ENCODE measurements at regions not wholly inside any gene's neighbourhood (a gene's known extent, or its start where the extent isn't known, plus 50 kb on each side); places are given as distances from the start of the nearest gene placed in this dataset.

DNA sequence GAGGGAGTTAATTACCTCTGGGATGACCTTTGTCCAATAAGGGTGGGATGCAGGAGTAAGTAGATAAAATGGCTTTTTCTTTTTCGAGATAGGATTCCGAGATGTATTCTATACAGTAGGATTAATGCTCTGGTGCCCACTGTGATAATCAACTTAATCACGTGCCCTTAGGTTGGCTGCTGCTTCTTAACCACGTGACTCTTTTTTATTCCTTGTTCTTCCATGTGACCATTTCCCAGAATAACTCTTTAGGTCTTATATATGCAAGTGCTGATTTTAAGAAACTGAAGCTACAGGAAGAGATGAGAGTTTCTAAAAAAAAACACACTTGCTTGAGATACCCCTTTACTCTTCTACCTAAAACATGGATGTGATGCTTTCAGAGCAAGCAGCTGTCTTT lies 1628.9 kb downstream of the PCDH7 start:
- Mint-ChIP-seq H3K9me3 (ENCODE audit: unreplicated experiment) (peaks cover 10% of the 10 kb centered on the region), H3K4me1 (ENCODE audit: unreplicated experiment) (no peaks in the 10 kb centered on the region), H3K4me3 (ENCODE audit: unreplicated experiment) (no peak overlapping the region), H3K36me3 (ENCODE audit: unreplicated experiment) (peaks cover 2% of the 10 kb centered on the region), H3K27ac (ENCODE audit: unreplicated experiment) (no peak overlapping the region), H3K27me3 (ENCODE audit: unreplicated experiment) (no peaks in the 10 kb centered on the region)
- no peak for DNase-seq (ENCODE audit: extremely low spot score, unreplicated experiment)
- TF ChIP-seq, protein P1, sequence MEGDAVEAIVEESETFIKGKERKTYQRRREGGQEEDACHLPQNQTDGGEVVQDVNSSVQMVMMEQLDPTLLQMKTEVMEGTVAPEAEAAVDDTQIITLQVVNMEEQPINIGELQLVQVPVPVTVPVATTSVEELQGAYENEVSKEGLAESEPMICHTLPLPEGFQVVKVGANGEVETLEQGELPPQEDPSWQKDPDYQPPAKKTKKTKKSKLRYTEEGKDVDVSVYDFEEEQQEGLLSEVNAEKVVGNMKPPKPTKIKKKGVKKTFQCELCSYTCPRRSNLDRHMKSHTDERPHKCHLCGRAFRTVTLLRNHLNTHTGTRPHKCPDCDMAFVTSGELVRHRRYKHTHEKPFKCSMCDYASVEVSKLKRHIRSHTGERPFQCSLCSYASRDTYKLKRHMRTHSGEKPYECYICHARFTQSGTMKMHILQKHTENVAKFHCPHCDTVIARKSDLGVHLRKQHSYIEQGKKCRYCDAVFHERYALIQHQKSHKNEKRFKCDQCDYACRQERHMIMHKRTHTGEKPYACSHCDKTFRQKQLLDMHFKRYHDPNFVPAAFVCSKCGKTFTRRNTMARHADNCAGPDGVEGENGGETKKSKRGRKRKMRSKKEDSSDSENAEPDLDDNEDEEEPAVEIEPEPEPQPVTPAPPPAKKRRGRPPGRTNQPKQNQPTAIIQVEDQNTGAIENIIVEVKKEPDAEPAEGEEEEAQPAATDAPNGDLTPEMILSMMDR (IDR thresholded peaks at IDR 0.05), result no peak

DNA sequence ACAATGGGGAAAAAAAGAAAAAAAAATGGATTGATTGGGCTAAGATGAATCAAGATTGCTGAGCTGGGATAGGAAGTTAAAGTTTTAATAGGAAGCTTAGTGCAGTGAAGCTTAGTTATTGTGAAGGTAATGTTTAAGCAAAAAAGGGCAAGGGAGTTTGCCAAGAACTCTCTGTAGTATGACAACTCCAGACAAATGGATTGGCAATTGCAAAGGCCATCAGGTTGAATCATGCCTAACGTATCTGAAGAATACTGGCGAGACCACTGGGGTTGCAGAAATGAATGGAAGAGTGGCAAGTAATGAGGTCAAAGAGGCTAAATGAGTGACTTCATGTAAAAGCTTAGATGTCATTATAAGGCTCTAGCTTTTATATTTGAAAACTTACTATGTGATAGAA lies 1654.0 kb downstream of the PCDH7 start:
- Mint-ChIP-seq H3K27me3 (ENCODE audit: unreplicated experiment) (no peaks in the 10 kb centered on the region), H3K4me1 (ENCODE audit: unreplicated experiment) (no peaks in the 10 kb centered on the region), H3K4me3 (ENCODE audit: unreplicated experiment) (no peak overlapping the region), H3K9me3 (ENCODE audit: unreplicated experiment) (peaks cover 10% of the 10 kb centered on the region), H3K36me3 (ENCODE audit: unreplicated experiment) (no peaks in the 10 kb centered on the region), H3K27ac (ENCODE audit: unreplicated experiment) (no peak overlapping the region)
- TF ChIP-seq, protein P1 (IDR thresholded peaks at IDR 0.05), result no peak
- no peak for DNase-seq (ENCODE audit: extremely low spot score, unreplicated experiment)

DNA sequence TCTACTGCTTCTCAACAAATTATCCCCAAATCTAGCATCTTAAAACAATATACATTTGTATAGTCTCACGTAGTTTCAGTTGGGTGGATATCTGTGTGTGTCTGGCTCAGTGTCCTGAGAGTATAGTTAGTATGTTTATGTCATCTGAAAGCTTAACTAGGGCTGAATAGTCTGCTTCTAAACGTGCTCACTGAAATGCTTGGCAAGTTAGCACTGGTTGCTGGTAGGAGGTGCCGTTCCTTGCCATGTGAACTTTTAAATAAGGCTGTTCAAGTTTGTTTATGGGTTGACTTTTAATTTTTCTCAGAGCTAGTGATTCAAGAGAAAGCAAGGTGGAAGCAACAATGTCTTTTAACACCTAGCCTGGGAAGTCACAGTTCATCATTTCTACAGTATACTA lies 1673.6 kb downstream of the PCDH7 start:
- no peak overlapping the region for H3K4me3 Mint-ChIP-seq (ENCODE audit: unreplicated experiment)
- no peaks in the 10 kb centered on the region for H3K27me3 Mint-ChIP-seq (ENCODE audit: unreplicated experiment)
- H3K9me3 Mint-ChIP-seq (ENCODE audit: unreplicated experiment), result no peaks in the 10 kb centered on the region
- no peak overlapping the region for H3K27ac Mint-ChIP-seq (ENCODE audit: unreplicated experiment)
- no peaks in the 10 kb centered on the region for H3K36me3 Mint-ChIP-seq (ENCODE audit: unreplicated experiment)
- DNase-seq (ENCODE audit: extremely low spot score, unreplicated experiment), result no peak
- TF ChIP-seq, protein P1 (IDR thresholded peaks at IDR 0.05), result no peak
- H3K4me1 Mint-ChIP-seq (ENCODE audit: unreplicated experiment), result no peaks in the 10 kb centered on the region

DNA sequence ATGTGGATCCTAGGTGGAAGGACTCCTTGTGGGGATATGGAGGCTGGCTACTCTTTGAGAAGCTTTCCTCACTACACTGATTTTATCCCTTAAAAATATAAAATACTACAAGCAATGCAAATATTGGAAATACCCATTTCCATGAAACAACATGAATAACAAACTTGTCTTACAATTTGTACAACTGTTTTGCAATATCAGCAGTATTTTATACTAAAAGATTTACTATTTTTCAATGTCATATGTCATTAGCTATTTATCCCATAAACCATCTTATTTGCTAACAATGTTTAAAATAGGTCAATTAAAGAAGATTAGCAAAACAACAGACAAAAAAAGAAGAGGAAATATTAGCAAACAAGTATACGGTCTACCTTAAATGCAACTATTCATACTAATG lies 1674.1 kb downstream of the PCDH7 start:
- no peaks in the 10 kb centered on the region for H3K27me3 Mint-ChIP-seq (ENCODE audit: unreplicated experiment)
- no peaks in the 10 kb centered on the region for H3K9me3 Mint-ChIP-seq (ENCODE audit: unreplicated experiment)
- TF ChIP-seq, protein P1 (IDR thresholded peaks at IDR 0.05), result no peak
- no peak for DNase-seq (ENCODE audit: extremely low spot score, unreplicated experiment)
- H3K4me1 Mint-ChIP-seq (ENCODE audit: unreplicated experiment), result no peaks in the 10 kb centered on the region
- H3K27ac Mint-ChIP-seq (ENCODE audit: unreplicated experiment), result no peak overlapping the region
- H3K36me3 Mint-ChIP-seq (ENCODE audit: unreplicated experiment), result no peaks in the 10 kb centered on the region
- no peak overlapping the region for H3K4me3 Mint-ChIP-seq (ENCODE audit: unreplicated experiment)

DNA sequence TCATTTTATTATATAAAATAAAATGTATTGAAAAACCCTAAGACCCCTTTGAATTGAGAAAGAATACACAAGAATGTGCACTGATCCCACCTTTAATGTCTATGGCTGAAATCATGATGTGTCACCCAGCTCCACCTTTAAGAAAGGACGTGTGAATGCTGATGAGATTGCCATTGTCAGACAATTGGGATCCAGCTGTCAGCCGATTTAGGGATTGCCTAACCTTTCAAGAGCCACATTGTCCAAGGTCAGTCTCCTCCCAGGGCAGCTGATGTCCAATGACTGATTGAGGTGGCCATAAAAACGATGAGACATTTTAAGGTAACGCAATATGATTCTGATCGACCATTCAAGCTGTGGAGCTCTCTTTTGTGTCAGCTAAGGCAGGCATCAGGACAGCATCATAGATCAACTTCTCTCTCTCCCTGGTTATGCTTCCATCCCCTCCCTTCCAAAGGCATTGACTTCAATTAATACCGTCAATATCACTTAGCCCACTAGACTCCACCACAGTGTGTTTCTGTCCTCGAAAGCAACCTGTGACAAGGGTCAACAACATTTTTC lies 1676.4 kb downstream of the PCDH7 start:
- TF ChIP-seq, protein P1 (IDR thresholded peaks at IDR 0.05), result no peak
- Mint-ChIP-seq H3K9me3 (ENCODE audit: unreplicated experiment) (peaks cover 10% of the 10 kb centered on the region), H3K27ac (ENCODE audit: unreplicated experiment) (no peak overlapping the region), H3K36me3 (ENCODE audit: unreplicated experiment) (peaks cover 3% of the 10 kb centered on the region), H3K27me3 (ENCODE audit: unreplicated experiment) (no peaks in the 10 kb centered on the region), H3K4me1 (ENCODE audit: unreplicated experiment) (no peaks in the 10 kb centered on the region), H3K4me3 (ENCODE audit: unreplicated experiment) (no peak overlapping the region)
- no peak for DNase-seq (ENCODE audit: extremely low spot score, unreplicated experiment)
